SKM-1 (cell line): ENCODE measurements at regions not wholly inside any gene's neighbourhood (a gene's known extent, or its start where the extent isn't known, plus 50 kb on each side); places are given as distances from the start of the nearest gene placed in this dataset.
"Not testable (repeated sequence)": the region's sequence is repeated elsewhere in the genome, so short reads cannot be mapped to it uniquely, and the experiment has no call there.

Experiments
- DNase-seq: peaks from one replicate; lab custom pipeline; 2025; ENCODE audit not compliant: unreplicated experiment; lab: John Stamatoyannopoulos, UW

DNA sequence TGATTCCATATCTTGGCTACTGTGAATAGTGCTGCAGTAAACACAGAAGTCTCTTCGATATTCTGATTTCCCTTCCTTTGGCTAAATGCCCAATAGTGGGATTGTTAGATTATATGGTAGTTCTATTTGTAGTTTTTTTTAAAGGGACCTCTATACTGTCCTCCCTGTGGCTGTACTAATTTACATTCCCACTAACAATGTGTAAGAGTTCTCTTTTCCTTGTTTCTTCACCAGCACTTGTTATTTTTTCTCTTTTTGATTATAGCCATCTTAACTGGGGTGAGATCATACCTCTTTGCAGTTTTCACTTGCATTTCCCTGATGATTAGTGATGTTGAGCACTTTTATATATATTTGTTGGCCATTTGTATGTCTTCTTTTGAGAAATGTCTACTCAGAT, 102.0 kb downstream of the CARTPT start:
- no peak for DNase-seq

GRCh38 chr5:71822065-71822464, 103.0 kb downstream of the CARTPT start:
- DNase-seq = not testable (repeated sequence)

- DNase-seq = no peak
These were observed 106.9 kb downstream of the CARTPT start for GRCh38 chr5:71825992-71826391.

DNA sequence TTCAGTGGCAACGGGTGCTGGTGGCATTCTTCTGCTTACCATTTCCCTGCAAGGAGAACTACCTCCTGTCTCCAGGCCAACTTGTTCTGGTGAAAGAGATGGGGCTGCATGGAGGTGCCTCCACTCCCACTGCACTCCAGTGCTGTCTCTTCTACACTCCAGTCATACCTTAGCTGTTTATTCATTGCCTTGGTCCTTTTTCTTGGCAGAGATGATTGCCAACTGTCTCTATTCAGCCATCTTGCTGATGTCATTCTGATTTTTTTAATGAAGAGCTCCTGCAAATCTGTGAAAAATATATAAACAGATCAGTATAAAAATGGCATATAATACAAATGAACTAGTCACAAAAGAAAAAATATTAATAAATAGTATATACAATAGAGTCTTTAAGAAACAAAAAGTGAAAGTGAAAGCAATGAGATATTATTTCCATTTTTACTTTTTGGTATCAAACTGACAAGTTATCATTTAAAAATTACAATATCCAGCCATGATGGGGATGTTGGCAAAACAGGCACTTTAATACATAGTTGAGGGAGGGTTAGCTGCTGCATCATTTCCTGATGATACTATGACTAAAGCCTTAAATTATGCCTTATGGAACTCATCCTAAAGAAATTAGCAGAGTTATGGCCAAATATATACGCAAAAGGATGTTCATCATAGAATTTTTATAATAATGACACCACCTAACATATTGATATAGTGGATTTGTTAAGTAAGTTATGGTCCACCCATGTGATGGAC, 109.4 kb downstream of the CARTPT start:
- DNase-seq = no peak

DNA sequence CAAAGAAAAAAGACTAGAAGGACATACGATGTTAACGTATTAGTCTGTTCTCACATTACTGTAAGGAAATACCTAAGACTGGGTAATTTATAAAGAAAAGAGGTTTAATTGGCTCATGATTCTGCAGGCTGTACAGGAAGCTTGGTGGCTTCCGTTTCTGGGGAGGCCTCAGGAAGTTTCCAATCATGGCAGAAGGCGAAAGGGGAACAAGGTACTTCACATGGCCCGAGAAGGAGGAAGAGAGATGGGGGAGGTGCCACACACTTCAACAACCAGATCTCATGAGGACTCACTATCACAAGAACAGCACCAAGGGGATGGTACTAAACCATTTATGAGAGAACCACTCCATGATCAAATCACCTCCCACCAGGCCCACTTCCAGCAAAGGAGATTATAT, 110.1 kb downstream of the CARTPT start:
- peak; percentile 20 for DNase-seq

- no peak for DNase-seq
These were observed 111.8 kb downstream of the CARTPT start for GRCh38 chr5:71830681-71831539.

- DNase-seq = no peak
These were observed 114.0 kb downstream of the CARTPT start for GRCh38 chr5:71832812-71833715.

DNA sequence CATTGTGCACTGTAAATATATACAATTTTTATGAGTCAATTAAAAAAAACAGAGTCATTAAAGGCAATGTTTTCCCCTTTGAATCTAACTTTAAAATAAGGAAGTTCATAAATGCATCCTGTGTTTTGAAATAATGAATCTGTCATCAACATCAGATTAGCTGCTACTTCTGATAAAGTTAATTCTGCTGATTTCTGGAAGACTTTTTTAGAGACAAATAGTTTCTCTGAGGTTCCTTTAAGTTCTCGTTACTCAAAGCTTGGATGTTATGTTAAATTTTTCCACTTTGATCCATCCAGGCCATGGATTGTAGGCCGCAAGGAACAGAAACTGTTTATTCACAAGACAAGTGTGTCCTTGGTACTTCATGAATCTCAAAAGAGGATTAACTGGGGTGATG, 115.5 kb downstream of the CARTPT start:
- no peak for DNase-seq

GRCh38 chr5:71836084-71836483, 117.0 kb downstream of the CARTPT start:
- no peak for DNase-seq

GRCh38 chr5:71836559-71837112, 117.6 kb downstream of the CARTPT start:
- no peak for DNase-seq

- DNase-seq = no peak
These were observed 119.2 kb downstream of the CARTPT start for GRCh38 chr5:71838286-71838685.

GRCh38 chr5:71839096-71839884, 120.2 kb downstream of the CARTPT start:
- DNase-seq = no peak

- DNase-seq = no peak
These were observed 122.0 kb downstream of the CARTPT start for GRCh38 chr5:71841107-71841506.

DNA sequence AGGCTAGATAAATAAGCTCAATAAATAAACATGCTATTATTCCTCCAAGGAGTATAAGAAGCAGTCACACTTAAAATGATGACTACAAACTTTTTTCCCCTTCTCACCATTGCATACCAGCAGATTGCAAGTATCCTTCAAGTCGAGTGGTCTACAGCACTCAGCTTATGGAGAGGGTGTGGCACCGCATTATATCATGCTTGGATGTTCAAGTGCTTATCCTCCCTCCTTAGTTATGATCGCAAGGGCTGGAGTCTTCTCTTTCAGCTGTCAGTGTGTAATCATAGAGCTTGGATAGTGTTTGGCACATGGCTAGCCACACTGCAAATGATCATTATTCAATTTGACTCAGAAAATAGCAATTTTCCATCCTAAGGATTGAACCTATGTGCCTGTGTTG, 124.0 kb downstream of the CARTPT start:
- no peak for DNase-seq

DNA sequence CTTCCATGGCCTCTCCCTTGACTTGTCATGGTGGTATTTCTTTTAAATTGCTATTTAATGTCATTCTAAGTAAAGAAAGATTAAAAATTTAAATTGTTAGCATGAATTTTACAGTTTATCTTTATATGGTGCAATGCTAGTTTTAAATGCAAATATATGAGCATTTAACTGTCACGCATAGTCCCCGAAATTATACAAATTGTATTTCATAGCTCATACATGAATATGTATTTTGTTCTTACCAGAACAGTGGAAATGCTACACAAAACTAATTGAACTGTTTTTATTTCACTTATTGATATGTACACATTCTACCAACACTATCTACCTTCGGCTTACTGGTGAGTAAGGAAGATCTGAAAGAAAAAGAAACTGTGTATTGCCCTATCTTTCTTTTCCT, 125.8 kb downstream of the CARTPT start:
- no peak for DNase-seq

GRCh38 chr5:71859515-71859914, 140.4 kb downstream of the CARTPT start:
- DNase-seq = no peak

GRCh38 chr5:71860048-71860447, 141.0 kb downstream of the CARTPT start:
- no peak for DNase-seq

GRCh38 chr5:71861682-71862081, 142.6 kb downstream of the CARTPT start:
- DNase-seq = no peak

- DNase-seq = no peak
These were observed 143.0 kb downstream of the CARTPT start for GRCh38 chr5:71862087-71862486.

- no peak for DNase-seq
These were observed 143.5 kb downstream of the CARTPT start for GRCh38 chr5:71862507-71863060.
